HCT116 (cell line): ENCODE measurements at regions not wholly inside any gene's neighbourhood (a gene's known extent, or its start where the extent isn't known, plus 50 kb on each side); places are given as distances from the start of the nearest gene placed in this dataset.

Experiments used
- CEBPB ChIP-seq: IDR thresholded peaks from 2 replicates; pipeline ENCODE4 v1.6.1; 2012; ENCODE audit warnings: low read depth
- EZH2phosphoT487 ChIP-seq: fragments of 200-600 bp; IDR thresholded peaks from 2 replicates; pipeline ENCODE4 v1.6.1; 2018; ENCODE audit warnings: antibody characterized with exemption, borderline replicate concordance
- POLR2A ChIP-seq: IDR thresholded peaks from 2 replicates; pipeline ENCODE4 v1.7.0; 2011; ENCODE audit warnings: borderline replicate concordance; ENCODE audit not compliant: insufficient read depth, insufficient read length; ENCODE audit errors: extremely low read depth
- POLR2AphosphoS5 ChIP-seq: IDR thresholded peaks from 2 replicates; pipeline ENCODE4 v1.6.1; 2011; ENCODE audit warnings: mild to moderate bottlenecking, low read depth, low read length, moderate library complexity
- SIN3A ChIP-seq: IDR thresholded peaks from 2 replicates; pipeline ENCODE4 v1.6.1; 2012; ENCODE audit warnings: low read depth
- ZNF274 ChIP-seq: fragments of 200-500 bp; sonication (Bioruptor generic); IDR thresholded peaks from 2 replicates; pipeline ENCODE4 v1.6.1; 2014; ENCODE audit warnings: mild to moderate bottlenecking, low read depth, low read length, inconsistent platforms
- TF ChIP-seq, protein P1 (sequence below), 3 experiments: fragments of 200-600 bp in 1 of 3; sonication (generic) in 1 of 3; IDR thresholded peaks in 2 of 3; conservative IDR thresholded peaks in 1 of 3; 2 replicates each; pipeline ENCODE4 v1.5.1; 2012 to 2017; ENCODE audit warnings: low read depth in 2 of 3, low read length in 2 of 3, antibody characterized with exemption in 1 of 3, borderline replicate concordance in 1 of 3, control low read depth in 1 of 3, mild to moderate bottlenecking in 1 of 3, mixed read lengths in 1 of 3, mixed run types in 1 of 3, moderate library complexity in 1 of 3; ENCODE audit not compliant: insufficient read depth in 1 of 3
- TF ChIP-seq, protein P2 (sequence below): IDR thresholded peaks from 2 replicates; pipeline ENCODE4 v1.6.1; 2012
- TF ChIP-seq, protein P3 (sequence below): IDR thresholded peaks from 2 replicates; pipeline ENCODE4 v1.6.1; 2012

DNA sequence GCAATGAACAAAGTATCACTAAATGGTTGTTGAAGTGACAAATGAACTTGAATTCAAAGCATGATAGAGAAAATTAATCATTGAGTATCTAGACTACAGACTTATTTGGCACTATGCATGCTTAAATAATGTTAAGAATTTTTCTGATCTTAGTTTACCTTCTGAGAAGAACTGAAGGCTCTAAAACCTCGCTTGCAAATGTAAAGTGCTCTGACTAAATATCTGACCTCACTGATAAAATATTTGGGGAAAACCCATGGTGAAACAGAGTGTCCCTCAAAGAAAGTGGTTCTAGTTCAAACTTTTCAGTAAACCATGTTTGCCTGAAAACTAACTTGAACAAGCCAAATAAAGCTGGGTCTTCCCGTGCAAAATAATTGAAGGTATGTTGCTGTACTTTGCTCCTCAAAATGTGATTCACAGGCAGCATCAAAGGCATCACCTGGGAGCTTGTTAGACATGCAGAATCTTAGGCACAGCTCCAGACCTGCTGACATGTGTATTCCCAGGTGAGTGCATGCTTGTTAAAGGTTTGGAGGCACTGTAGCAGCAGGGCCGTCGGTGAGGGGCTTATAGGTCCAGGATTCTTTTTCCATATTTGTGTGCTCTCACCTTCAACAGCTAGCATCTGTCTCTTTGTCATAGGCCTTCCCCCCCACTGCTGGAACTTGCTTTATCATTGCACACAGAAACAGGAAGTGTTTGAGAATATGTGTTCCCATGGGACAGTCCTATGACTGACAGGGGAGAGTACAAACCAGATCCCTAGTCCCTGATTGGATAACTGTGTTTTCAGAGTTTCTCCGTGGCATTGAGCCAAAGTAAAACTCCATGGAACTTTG lies 524.2 kb upstream of the LMCD1 start:
- TF ChIP-seq SIN3A (no peak), CEBPB (no peak), EZH2phosphoT487 (no peak), POLR2AphosphoS5 (no peak), ZNF274 (no peak), POLR2A (no peak)
- TF ChIP-seq, protein P1, sequence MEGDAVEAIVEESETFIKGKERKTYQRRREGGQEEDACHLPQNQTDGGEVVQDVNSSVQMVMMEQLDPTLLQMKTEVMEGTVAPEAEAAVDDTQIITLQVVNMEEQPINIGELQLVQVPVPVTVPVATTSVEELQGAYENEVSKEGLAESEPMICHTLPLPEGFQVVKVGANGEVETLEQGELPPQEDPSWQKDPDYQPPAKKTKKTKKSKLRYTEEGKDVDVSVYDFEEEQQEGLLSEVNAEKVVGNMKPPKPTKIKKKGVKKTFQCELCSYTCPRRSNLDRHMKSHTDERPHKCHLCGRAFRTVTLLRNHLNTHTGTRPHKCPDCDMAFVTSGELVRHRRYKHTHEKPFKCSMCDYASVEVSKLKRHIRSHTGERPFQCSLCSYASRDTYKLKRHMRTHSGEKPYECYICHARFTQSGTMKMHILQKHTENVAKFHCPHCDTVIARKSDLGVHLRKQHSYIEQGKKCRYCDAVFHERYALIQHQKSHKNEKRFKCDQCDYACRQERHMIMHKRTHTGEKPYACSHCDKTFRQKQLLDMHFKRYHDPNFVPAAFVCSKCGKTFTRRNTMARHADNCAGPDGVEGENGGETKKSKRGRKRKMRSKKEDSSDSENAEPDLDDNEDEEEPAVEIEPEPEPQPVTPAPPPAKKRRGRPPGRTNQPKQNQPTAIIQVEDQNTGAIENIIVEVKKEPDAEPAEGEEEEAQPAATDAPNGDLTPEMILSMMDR (IDR thresholded peaks at IDR 0.05 in 2 of 3, conservative IDR thresholded peaks at IDR 0.05 in 1 of 3; ENCODE audit: borderline replicate concordance in 1 of 3, insufficient read depth in 1 of 3, low read depth in 2 of 3, low read length in 2 of 3) = no peak
- TF ChIP-seq, protein P2, sequence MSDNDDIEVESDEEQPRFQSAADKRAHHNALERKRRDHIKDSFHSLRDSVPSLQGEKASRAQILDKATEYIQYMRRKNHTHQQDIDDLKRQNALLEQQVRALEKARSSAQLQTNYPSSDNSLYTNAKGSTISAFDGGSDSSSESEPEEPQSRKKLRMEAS = no peak
- TF ChIP-seq, protein P3, sequence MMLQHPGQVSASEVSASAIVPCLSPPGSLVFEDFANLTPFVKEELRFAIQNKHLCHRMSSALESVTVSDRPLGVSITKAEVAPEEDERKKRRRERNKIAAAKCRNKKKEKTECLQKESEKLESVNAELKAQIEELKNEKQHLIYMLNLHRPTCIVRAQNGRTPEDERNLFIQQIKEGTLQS = no peak
